ENCODE measurements at regions not wholly inside any gene's neighbourhood (a gene's known extent, or its start where the extent isn't known, plus 50 kb on each side); places are given as distances from the start of the nearest gene placed in this dataset.
"Not testable (repeated sequence)": the region's sequence is repeated elsewhere in the genome, so short reads cannot be mapped to it uniquely, and the experiment has no call there.

DNA sequence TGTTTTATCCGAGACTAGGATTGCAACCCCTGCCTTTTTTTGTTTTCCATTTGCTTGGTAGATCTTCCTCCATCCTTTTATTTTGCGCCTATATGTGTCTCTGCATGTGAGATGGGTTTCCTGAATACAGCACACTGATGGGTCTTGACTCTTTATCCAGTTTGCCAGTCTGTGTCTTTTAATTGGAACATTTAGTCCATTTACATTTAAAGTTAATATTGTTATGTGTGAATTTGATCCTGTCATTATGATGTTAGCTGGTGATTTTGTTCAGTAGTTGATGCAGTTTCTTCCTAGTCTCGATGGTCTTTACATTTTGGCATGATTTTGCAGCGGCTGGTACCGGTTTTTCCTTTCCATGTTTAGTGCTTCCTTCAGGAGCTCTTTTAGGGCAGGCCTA is 216.2 kb downstream of the FZD1 start:
- H4K20me1 ChIP-seq (ENCODE audit: insufficient read depth, low read depth, low read length); H3K27me3 ChIP-seq (ENCODE audit: low read length); H3K9me2 ChIP-seq (replicated peaks; ENCODE audit: insufficient read depth, low read length); H2AFZ ChIP-seq (ENCODE audit: low read length); H3K9ac ChIP-seq (ENCODE audit: low read length); H3K9me3 ChIP-seq (ENCODE audit: low read length); H3K4me2 ChIP-seq (ENCODE audit: low read depth, low read length, poor library complexity, severe bottlenecking); H3K79me2 ChIP-seq (ENCODE audit: low read length); DNase-seq; H3K4me3 ChIP-seq (ENCODE audit: low read length); H3K36me3 ChIP-seq (ENCODE audit: insufficient read depth, low read length); H3K27ac ChIP-seq (ENCODE audit: low read length); H3K4me1 ChIP-seq (ENCODE audit: low read length): not testable (repeated sequence)

GRCh38 chr7:91491868-91492267 is 227.6 kb downstream of the FZD1 start:
- H3K4me3 ChIP-seq (ENCODE audit: low read length), result no peak overlapping the region
- peaks cover 2% of the 10 kb centered on the region; the same call in 1 of the 2 replicates for H3K4me1 ChIP-seq (ENCODE audit: low read length)
- no peak for DNase-seq
- no peak overlapping the region for H2AFZ ChIP-seq (ENCODE audit: low read length)
- H4K20me1 ChIP-seq (ENCODE audit: insufficient read depth, low read depth, low read length), result no peaks in the 10 kb centered on the region
- H3K4me2 ChIP-seq (ENCODE audit: low read depth, low read length, poor library complexity, severe bottlenecking), result no peak overlapping the region
- H3K79me2 ChIP-seq (ENCODE audit: low read length), result no peaks in the 10 kb centered on the region
- H3K27ac ChIP-seq (ENCODE audit: low read length), result no peak overlapping the region
- H3K27me3 ChIP-seq (ENCODE audit: low read length), result no peaks in the 10 kb centered on the region
- no peaks in the 10 kb centered on the region for H3K36me3 ChIP-seq (ENCODE audit: insufficient read depth, low read length)
- no peaks in the 10 kb centered on the region for H3K9me3 ChIP-seq (ENCODE audit: low read length)
- H3K9me2 ChIP-seq (replicated peaks; ENCODE audit: insufficient read depth, low read length), result no peaks in the 10 kb centered on the region
- H3K9ac ChIP-seq (ENCODE audit: low read length), result no peak overlapping the region

GRCh38 chr7:91492317-91492716 is 228.1 kb downstream of the FZD1 start:
- no peaks in the 10 kb centered on the region for H3K9me2 ChIP-seq (replicated peaks; ENCODE audit: insufficient read depth, low read length)
- H3K4me1 ChIP-seq (ENCODE audit: low read length), result peaks cover 2% of the 10 kb centered on the region; the same call in 1 of the 2 replicates
- no peak overlapping the region for H3K4me2 ChIP-seq (ENCODE audit: low read depth, low read length, poor library complexity, severe bottlenecking)
- H4K20me1 ChIP-seq (ENCODE audit: insufficient read depth, low read depth, low read length), result no peaks in the 10 kb centered on the region
- H2AFZ ChIP-seq (ENCODE audit: low read length), result no peak overlapping the region
- H3K9ac ChIP-seq (ENCODE audit: low read length), result no peak overlapping the region
- H3K9me3 ChIP-seq (ENCODE audit: low read length), result no peaks in the 10 kb centered on the region
- H3K4me3 ChIP-seq (ENCODE audit: low read length), result no peak overlapping the region
- no peak for DNase-seq
- no peaks in the 10 kb centered on the region for H3K27me3 ChIP-seq (ENCODE audit: low read length)
- H3K79me2 ChIP-seq (ENCODE audit: low read length), result no peaks in the 10 kb centered on the region
- H3K27ac ChIP-seq (ENCODE audit: low read length), result no peak overlapping the region
- H3K36me3 ChIP-seq (ENCODE audit: insufficient read depth, low read length), result no peaks in the 10 kb centered on the region

GRCh38 chr7:91492773-91493172 is 228.5 kb downstream of the FZD1 start:
- Histone ChIP-seq H3K79me2 (ENCODE audit: low read length) (no peaks in the 10 kb centered on the region), H3K36me3 (ENCODE audit: insufficient read depth, low read length) (no peaks in the 10 kb centered on the region), H4K20me1 (ENCODE audit: insufficient read depth, low read depth, low read length) (no peaks in the 10 kb centered on the region), H3K27me3 (ENCODE audit: low read length) (no peaks in the 10 kb centered on the region), H2AFZ (ENCODE audit: low read length) (no peak overlapping the region), H3K9me2 (replicated peaks; ENCODE audit: insufficient read depth, low read length) (no peaks in the 10 kb centered on the region), H3K27ac (ENCODE audit: low read length) (no peak overlapping the region), H3K4me2 (ENCODE audit: low read depth, low read length, poor library complexity, severe bottlenecking) (no peak overlapping the region), H3K4me3 (ENCODE audit: low read length) (no peak overlapping the region), H3K9me3 (ENCODE audit: low read length) (no peaks in the 10 kb centered on the region), H3K9ac (ENCODE audit: low read length) (no peak overlapping the region), H3K4me1 (ENCODE audit: low read length) (peaks cover 2% of the 10 kb centered on the region; the same call in 1 of the 2 replicates)
- no peak for DNase-seq

DNA sequence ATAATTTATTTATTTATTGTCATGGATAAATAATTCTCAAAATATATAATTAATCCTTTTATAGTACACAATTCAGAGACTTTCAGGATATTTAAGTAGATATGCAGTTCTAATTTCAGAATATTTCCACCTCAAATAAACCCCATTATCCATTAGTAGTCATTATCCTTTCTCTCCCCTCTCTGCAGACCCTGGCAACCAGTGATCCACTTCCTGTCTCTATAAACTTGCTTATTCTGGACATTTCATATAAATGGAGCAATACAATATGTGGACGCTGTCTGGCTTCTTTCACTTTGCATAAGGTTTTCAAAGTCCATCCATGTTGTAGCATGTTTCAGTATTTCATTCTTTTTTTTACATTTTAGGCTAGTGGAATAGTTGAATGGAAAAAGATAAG is 230.2 kb downstream of the FZD1 start:
- Histone ChIP-seq H3K27me3 (ENCODE audit: low read length) (no peaks in the 10 kb centered on the region), H3K9me3 (ENCODE audit: low read length) (no peaks in the 10 kb centered on the region), H3K4me3 (ENCODE audit: low read length) (no peak overlapping the region), H3K27ac (ENCODE audit: low read length) (no peak overlapping the region), H2AFZ (ENCODE audit: low read length) (no peak overlapping the region), H3K4me2 (ENCODE audit: low read depth, low read length, poor library complexity, severe bottlenecking) (no peak overlapping the region), H3K79me2 (ENCODE audit: low read length) (no peaks in the 10 kb centered on the region), H3K9me2 (replicated peaks; ENCODE audit: insufficient read depth, low read length) (no peaks in the 10 kb centered on the region), H3K36me3 (ENCODE audit: insufficient read depth, low read length) (no peaks in the 10 kb centered on the region), H3K9ac (ENCODE audit: low read length) (no peak overlapping the region), H4K20me1 (ENCODE audit: insufficient read depth, low read depth, low read length) (no peaks in the 10 kb centered on the region), H3K4me1 (ENCODE audit: low read length) (peaks cover 2% of the 10 kb centered on the region; the same call in 1 of the 2 replicates)
- no peak for DNase-seq

DNA sequence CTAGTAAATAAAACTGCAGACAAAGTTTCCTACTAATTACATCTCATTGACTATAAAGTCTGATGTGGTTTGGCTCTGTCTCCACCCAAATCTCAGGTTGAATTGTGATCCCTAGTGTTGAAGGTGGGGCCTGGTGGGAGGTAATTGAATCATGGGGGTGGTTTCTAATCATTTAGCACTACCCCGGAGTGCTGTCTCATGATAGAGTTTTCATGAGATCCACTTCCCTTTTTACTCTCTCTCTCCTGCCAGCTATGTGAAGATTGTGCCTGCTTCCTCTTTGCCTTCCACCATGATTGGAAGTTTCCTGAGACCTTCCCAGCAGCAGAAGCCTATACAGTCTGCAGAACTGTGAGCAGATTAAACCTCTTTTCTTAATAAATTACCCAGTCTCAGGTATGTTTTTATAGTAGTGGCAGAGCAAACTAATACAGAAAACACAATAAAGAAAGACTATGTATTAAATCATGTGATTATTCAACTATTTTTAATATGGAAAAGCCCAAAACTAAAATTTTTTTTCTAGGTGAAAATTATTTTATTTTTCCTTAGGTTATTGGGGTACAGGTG is 232.1 kb downstream of the FZD1 start:
- Histone ChIP-seq H3K27me3 (ENCODE audit: low read length) (no peaks in the 10 kb centered on the region), H3K9ac (ENCODE audit: low read length) (no peak overlapping the region), H3K9me2 (replicated peaks; ENCODE audit: insufficient read depth, low read length) (no peaks in the 10 kb centered on the region), H3K4me1 (ENCODE audit: low read length) (peaks cover 2% of the 10 kb centered on the region; the same call in 1 of the 2 replicates), H3K4me2 (ENCODE audit: low read depth, low read length, poor library complexity, severe bottlenecking) (no peak overlapping the region), H3K27ac (ENCODE audit: low read length) (no peak overlapping the region), H3K79me2 (ENCODE audit: low read length) (no peaks in the 10 kb centered on the region), H3K4me3 (ENCODE audit: low read length) (no peak overlapping the region), H4K20me1 (ENCODE audit: insufficient read depth, low read depth, low read length) (no peaks in the 10 kb centered on the region), H3K36me3 (ENCODE audit: insufficient read depth, low read length) (no peaks in the 10 kb centered on the region), H3K9me3 (ENCODE audit: low read length) (no peaks in the 10 kb centered on the region), H2AFZ (ENCODE audit: low read length) (no peak overlapping the region)
- no peak for DNase-seq

- H3K9me2 ChIP-seq (replicated peaks; ENCODE audit: insufficient read depth, low read length); H3K9ac ChIP-seq (ENCODE audit: low read length); H2AFZ ChIP-seq (ENCODE audit: low read length); DNase-seq; H3K9me3 ChIP-seq (ENCODE audit: low read length); H3K79me2 ChIP-seq (ENCODE audit: low read length); H3K27me3 ChIP-seq (ENCODE audit: low read length); H3K4me3 ChIP-seq (ENCODE audit: low read length); H3K27ac ChIP-seq (ENCODE audit: low read length); H3K36me3 ChIP-seq (ENCODE audit: insufficient read depth, low read length); H3K4me1 ChIP-seq (ENCODE audit: low read length); H3K4me2 ChIP-seq (ENCODE audit: low read depth, low read length, poor library complexity, severe bottlenecking); H4K20me1 ChIP-seq (ENCODE audit: insufficient read depth, low read depth, low read length): not testable (repeated sequence)
Measured at GRCh38 chr7:91497277-91497676, 233.0 kb downstream of the FZD1 start.

- Histone ChIP-seq H3K79me2 (ENCODE audit: low read length) (no peaks in the 10 kb centered on the region), H3K27ac (ENCODE audit: low read length) (no peak overlapping the region), H3K4me2 (ENCODE audit: low read depth, low read length, poor library complexity, severe bottlenecking) (no peak overlapping the region), H3K36me3 (ENCODE audit: insufficient read depth, low read length) (no peaks in the 10 kb centered on the region), H4K20me1 (ENCODE audit: insufficient read depth, low read depth, low read length) (no peaks in the 10 kb centered on the region), H3K9me2 (replicated peaks; ENCODE audit: insufficient read depth, low read length) (no peaks in the 10 kb centered on the region), H3K4me1 (ENCODE audit: low read length) (no peaks in the 10 kb centered on the region), H3K9me3 (ENCODE audit: low read length) (no peaks in the 10 kb centered on the region), H3K9ac (ENCODE audit: low read length) (no peak overlapping the region), H3K27me3 (ENCODE audit: low read length) (no peaks in the 10 kb centered on the region), H3K4me3 (ENCODE audit: low read length) (no peak overlapping the region), H2AFZ (ENCODE audit: low read length) (no peak overlapping the region)
- no peak for DNase-seq
Measured at GRCh38 chr7:91503934-91504555, 239.8 kb downstream of the FZD1 start.
